BLaER1 treated with 17β-estradiol and CSF1 and Interleukin-3, amounts not matched to agents 10 nM and 100 nM (cell line): ENCODE measurements at regions not wholly inside any gene's neighbourhood (a gene's known extent, or its start where the extent isn't known, plus 50 kb on each side); places are given as distances from the start of the nearest gene placed in this dataset.

Experiments
- H3K27ac ChIP-seq, 11 experiments: shearing (Covaris generic); formaldehyde crosslinking; 2 replicates each; pipeline ENCODE4 v1.8.1; 2022
- H3K27me3 ChIP-seq, 11 experiments: shearing (Covaris generic); formaldehyde crosslinking; 2 replicates each; pipeline ENCODE4 v1.8.1; 2022
- H3K36me3 ChIP-seq, 11 experiments: shearing (Covaris generic); formaldehyde crosslinking; 2 replicates each; pipeline ENCODE4 v1.8.1; 2022
- H3K4me1 ChIP-seq, 10 experiments: shearing (Covaris generic); formaldehyde crosslinking; 2 replicates each; pipeline ENCODE4 v1.8.1; 2022
- H3K4me2 ChIP-seq, 11 experiments: shearing (Covaris generic); formaldehyde crosslinking; 2 replicates each; pipeline ENCODE4 v1.8.1; 2022
- H3K4me3 ChIP-seq, 10 experiments: shearing (Covaris generic); formaldehyde crosslinking; 2 replicates each; pipeline ENCODE4 v1.8.1; 2022
- H3K9ac ChIP-seq, 11 experiments: shearing (Covaris generic); formaldehyde crosslinking; 2 replicates each; pipeline ENCODE4 v1.8.1; 2022
- H3K9me3 ChIP-seq, 11 experiments: shearing (Covaris generic); formaldehyde crosslinking; replicated peaks in 1 of 11; 2 replicates each; pipeline ENCODE4 v1.8.1; 2022
- H4K20me1 ChIP-seq, 11 experiments: shearing (Covaris generic); formaldehyde crosslinking; 2 replicates each; pipeline ENCODE4 v1.8.1; 2022
- Cebpa-rat ChIP-seq, 11 experiments: shearing (Covaris generic); IDR thresholded peaks; 2 replicates each; pipeline ENCODE4 v1.8.1; 2022

GRCh38 chr2:9762941-9763340 is 80.3 kb upstream of the TAF1B start:
- Histone ChIP-seq H3K27me3 (peaks cover 0 to 6% (median 0%) of the 10 kb centered on the region in 11 experiments; a peak in 4 of 22 replicates), H3K27ac (peak overlapping the region in 2 of 11 experiments; percentile 7 to 63; a peak in 2 of 22 replicates), H3K9me3 (no peaks in the 10 kb centered on the region), H3K4me3 (no peak overlapping the region), H3K4me2 (peak overlapping the region; percentile 7 to 92 (median 87); a peak in 19 of 22 replicates), H3K9ac (no peak overlapping the region), H3K4me1 (peaks cover 72 to 100% (median 100%) of the 10 kb centered on the region in 10 experiments), H4K20me1 (no peaks in the 10 kb centered on the region), H3K36me3 (no peaks in the 10 kb centered on the region)
- TF ChIP-seq Cebpa-rat (IDR thresholded peaks at IDR 0.05): no peak

GRCh38 chr2:9763356-9764152 is 79.7 kb upstream of the TAF1B start:
- H3K27ac ChIP-seq: peak overlapping the region in 6 of 11 experiments; percentile 14 to 71 (median 48); a peak in 9 of 22 replicates
- no peaks in the 10 kb centered on the region for H3K36me3 ChIP-seq
- peak overlapping the region; percentile 70 to 92 (median 88) for H3K4me2 ChIP-seq
- peaks cover 72 to 100% (median 100%) of the 10 kb centered on the region in 10 experiments for H3K4me1 ChIP-seq
- H3K4me3 ChIP-seq: no peak overlapping the region
- 0 out of 22 replicates have a peak, but pooled peaks cover 0 to 6% (median 0%) of the 10 kb centered on the region in 11 experiments for H3K27me3 ChIP-seq
- no peaks in the 10 kb centered on the region for H3K9me3 ChIP-seq
- H4K20me1 ChIP-seq: no peaks in the 10 kb centered on the region
- H3K9ac ChIP-seq: peak overlapping the region in 1 of 11 experiments; percentile 6; a peak in 1 of 22 replicates
- no peak for TF ChIP-seq Cebpa-rat (IDR thresholded peaks at IDR 0.05)

GRCh38 chr2:9764153-9764778 is 79.0 kb upstream of the TAF1B start:
- no peaks in the 10 kb centered on the region for H3K9me3 ChIP-seq
- no peaks in the 10 kb centered on the region for H4K20me1 ChIP-seq
- H3K9ac ChIP-seq: peak overlapping the region in 2 of 11 experiments; percentile 6 to 18; a peak in 2 of 22 replicates
- H3K27ac ChIP-seq: peak overlapping the region in 6 of 11 experiments; percentile 29 to 71 (median 54); a peak in 11 of 22 replicates
- TF ChIP-seq Cebpa-rat (IDR thresholded peaks at IDR 0.05): 0 out of 22 replicates have a peak, but pooled peaks of 1 of the 11 experiments have one; percentile 11
- H3K27me3 ChIP-seq: 0 out of 22 replicates have a peak, but pooled peaks cover 0 to 9% (median 0%) of the 10 kb centered on the region in 11 experiments
- H3K4me2 ChIP-seq: peak overlapping the region; percentile 70 to 92 (median 88)
- peaks cover 79 to 100% (median 100%) of the 10 kb centered on the region in 10 experiments for H3K4me1 ChIP-seq
- H3K4me3 ChIP-seq: no peak overlapping the region
- no peaks in the 10 kb centered on the region for H3K36me3 ChIP-seq

- H3K4me3 ChIP-seq: no peak overlapping the region
- H3K27me3 ChIP-seq: 0 out of 22 replicates have a peak, but pooled peaks cover 0 to 9% (median 0%) of the 10 kb centered on the region in 11 experiments
- H3K9me3 ChIP-seq: no peaks in the 10 kb centered on the region
- H4K20me1 ChIP-seq: no peaks in the 10 kb centered on the region
- H3K4me2 ChIP-seq: peak overlapping the region; percentile 70 to 92 (median 88)
- H3K9ac ChIP-seq: peak overlapping the region in 7 of 11 experiments; percentile 20 to 54 (median 47); a peak in 12 of 22 replicates
- H3K36me3 ChIP-seq: no peaks in the 10 kb centered on the region
- no peak for TF ChIP-seq Cebpa-rat (IDR thresholded peaks at IDR 0.05)
- peaks cover 85 to 100% (median 100%) of the 10 kb centered on the region in 10 experiments for H3K4me1 ChIP-seq
- H3K27ac ChIP-seq: peak overlapping the region in 9 of 11 experiments; percentile 8 to 71 (median 55); a peak in 16 of 22 replicates
Measured at GRCh38 chr2:9765611-9766531, 77.4 kb upstream of the TAF1B start.

GRCh38 chr2:9767656-9768281 is 75.5 kb upstream of the TAF1B start:
- no peaks in the 10 kb centered on the region for H3K36me3 ChIP-seq
- H3K9ac ChIP-seq: peak overlapping the region in 8 of 11 experiments; percentile 1 to 56 (median 40); a peak in 14 of 22 replicates
- peaks cover 80 to 100% (median 100%) of the 10 kb centered on the region in 10 experiments for H3K4me1 ChIP-seq
- no peak for TF ChIP-seq Cebpa-rat (IDR thresholded peaks at IDR 0.05)
- peak overlapping the region; percentile 70 to 93 (median 88) for H3K4me2 ChIP-seq
- no peaks in the 10 kb centered on the region for H3K9me3 ChIP-seq
- H3K4me3 ChIP-seq: peak overlapping the region in 1 of 10 experiments; percentile 16; a peak in 1 of 20 replicates
- 0 out of 22 replicates have a peak, but pooled peaks cover 0 to 9% (median 0%) of the 10 kb centered on the region in 11 experiments for H3K27me3 ChIP-seq
- peak overlapping the region in 8 of 11 experiments; percentile 46 to 71 (median 60); a peak in 16 of 22 replicates for H3K27ac ChIP-seq
- H4K20me1 ChIP-seq: no peaks in the 10 kb centered on the region

GRCh38 chr2:9768388-9768787 is 74.9 kb upstream of the TAF1B start:
- Histone ChIP-seq H3K27ac (peak overlapping the region in 8 of 11 experiments; percentile 46 to 71 (median 60); a peak in 17 of 22 replicates), H3K4me3 (peak overlapping the region in 1 of 10 experiments; percentile 16; a peak in 1 of 20 replicates), H3K4me1 (peaks cover 86 to 100% (median 100%) of the 10 kb centered on the region in 10 experiments), H3K9me3 (no peaks in the 10 kb centered on the region), H3K4me2 (peak overlapping the region; percentile 70 to 93 (median 88)), H3K27me3 (0 out of 22 replicates have a peak, but pooled peaks cover 0 to 9% (median 0%) of the 10 kb centered on the region in 11 experiments), H3K9ac (peak overlapping the region in 8 of 11 experiments; percentile 1 to 56 (median 42); a peak in 13 of 22 replicates), H4K20me1 (no peaks in the 10 kb centered on the region), H3K36me3 (no peaks in the 10 kb centered on the region)
- TF ChIP-seq Cebpa-rat (IDR thresholded peaks at IDR 0.05): no peak

GRCh38 chr2:9769171-9770005 is 73.9 kb upstream of the TAF1B start:
- TF ChIP-seq Cebpa-rat (IDR thresholded peaks at IDR 0.05): no peak
- Histone ChIP-seq H3K36me3 (no peaks in the 10 kb centered on the region), H3K4me3 (no peak overlapping the region), H3K27me3 (0 out of 22 replicates have a peak, but pooled peaks cover 0 to 9% (median 0%) of the 10 kb centered on the region in 11 experiments), H3K4me2 (peak overlapping the region; percentile 70 to 93 (median 88)), H4K20me1 (no peaks in the 10 kb centered on the region), H3K9me3 (no peaks in the 10 kb centered on the region; a peak in 2 of 22 replicates), H3K9ac (peak overlapping the region in 9 of 11 experiments; percentile 6 to 56 (median 37); a peak in 13 of 22 replicates), H3K27ac (peak overlapping the region in 9 of 11 experiments; percentile 8 to 71 (median 60); a peak in 16 of 22 replicates), H3K4me1 (peaks cover 76 to 100% (median 95%) of the 10 kb centered on the region in 10 experiments)
